ENCODE measurements at regions not wholly inside any gene's neighbourhood (a gene's known extent, or its start where the extent isn't known, plus 50 kb on each side); places are given as distances from the start of the nearest gene placed in this dataset.

GRCh38 chr7:34307540-34307939, 350.5 kb upstream of the NPSR1 start:
- no peak for TF ChIP-seq CTCF (IDR thresholded peaks at IDR 0.05; ENCODE audit: borderline replicate concordance, control extremely low read depth, extremely low read depth, insufficient read depth, missing control alignments)
- no peak for DNase-seq (ENCODE audit: low spot score)
- in situ Hi-C loops (cut with MboI; ENCODE audit: low sequenced_read_pairs, unreplicated experiment), result no loop called here

DNA sequence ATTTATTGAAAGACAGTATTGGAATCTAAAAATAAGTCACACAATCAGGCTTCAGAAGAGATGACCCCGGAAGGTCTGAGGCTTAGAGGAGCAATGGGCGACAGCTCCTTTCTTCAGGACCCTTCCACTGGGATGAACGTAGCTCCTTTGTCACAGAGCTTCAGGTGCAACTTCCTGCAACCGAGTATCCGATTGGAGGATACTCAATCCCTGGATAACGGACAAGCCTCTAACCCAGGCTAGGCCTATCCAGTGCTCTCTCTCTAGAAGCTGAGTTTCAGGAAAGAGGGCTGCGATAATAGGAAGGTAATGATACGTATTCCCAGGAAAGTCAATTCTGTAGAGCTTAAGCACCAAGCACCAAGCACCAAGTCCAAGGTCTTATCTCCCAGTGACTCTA, 349.4 kb upstream of the NPSR1 start:
- no peak for DNase-seq (ENCODE audit: low spot score)
- in situ Hi-C loops (cut with MboI; ENCODE audit: low sequenced_read_pairs, unreplicated experiment), result no loop called here
- TF ChIP-seq CTCF (IDR thresholded peaks at IDR 0.05; ENCODE audit: borderline replicate concordance, control extremely low read depth, extremely low read depth, insufficient read depth, missing control alignments), result no peak

GRCh38 chr7:34309116-34309515, 348.9 kb upstream of the NPSR1 start:
- in situ Hi-C loops (cut with MboI; ENCODE audit: low sequenced_read_pairs, unreplicated experiment), result no loop called here
- no peak for TF ChIP-seq CTCF (IDR thresholded peaks at IDR 0.05; ENCODE audit: borderline replicate concordance, control extremely low read depth, extremely low read depth, insufficient read depth, missing control alignments)
- DNase-seq (ENCODE audit: low spot score), result no peak

DNA sequence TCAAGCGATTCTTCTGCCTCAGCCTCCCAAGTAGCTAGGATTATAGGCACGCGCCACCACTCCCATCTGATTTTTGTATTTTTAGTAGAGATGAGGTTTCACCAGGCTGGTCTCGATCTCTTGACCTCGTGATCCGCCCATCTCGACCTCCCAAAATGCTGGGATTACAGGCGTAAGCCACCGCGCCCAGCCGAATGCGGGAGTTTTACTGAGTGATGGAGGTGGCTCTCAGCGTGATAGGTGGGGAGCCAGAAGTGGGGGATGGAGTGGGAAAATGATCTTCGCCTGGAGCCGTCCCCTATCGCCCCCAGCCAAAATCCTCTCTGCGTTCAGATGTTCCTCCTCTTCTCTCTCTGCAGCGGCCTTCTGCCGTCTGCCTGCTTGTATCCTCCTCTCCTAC, 348.4 kb upstream of the NPSR1 start:
- no peak for DNase-seq (ENCODE audit: low spot score)
- no peak for TF ChIP-seq CTCF (IDR thresholded peaks at IDR 0.05; ENCODE audit: borderline replicate concordance, control extremely low read depth, extremely low read depth, insufficient read depth, missing control alignments)

GRCh38 chr7:34311591-34311990, 346.4 kb upstream of the NPSR1 start:
- TF ChIP-seq CTCF (IDR thresholded peaks at IDR 0.05; ENCODE audit: borderline replicate concordance, control extremely low read depth, extremely low read depth, insufficient read depth, missing control alignments), result no peak
- in situ Hi-C loops (cut with MboI; ENCODE audit: low sequenced_read_pairs, unreplicated experiment), result no loop called here
- no peak for DNase-seq (ENCODE audit: low spot score)

More for the DNA sequence above, 348.4 kb upstream of the NPSR1 start:
- in situ Hi-C loops (cut with MboI; ENCODE audit: low sequenced_read_pairs, unreplicated experiment), result no loop called here

DNA sequence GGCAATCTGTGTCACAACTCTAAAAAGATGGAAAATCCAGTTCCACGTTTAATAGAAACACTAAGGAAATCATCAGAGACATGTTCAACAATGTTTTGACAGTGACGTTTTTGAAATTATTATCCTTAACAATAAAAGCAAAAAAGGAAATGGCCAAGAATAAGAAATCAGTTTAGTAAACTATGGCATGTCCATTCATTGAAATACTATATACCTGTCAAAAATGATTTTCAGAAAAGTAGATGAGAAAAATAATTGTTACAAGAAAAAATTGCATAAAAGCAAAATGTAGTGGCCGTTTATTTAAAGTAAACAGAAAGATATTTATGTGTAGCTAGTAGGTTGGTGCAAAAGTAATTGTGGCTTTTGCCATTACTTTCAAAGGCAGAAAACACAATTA, 345.4 kb upstream of the NPSR1 start:
- no peak for TF ChIP-seq CTCF (IDR thresholded peaks at IDR 0.05; ENCODE audit: borderline replicate concordance, control extremely low read depth, extremely low read depth, insufficient read depth, missing control alignments)
- DNase-seq (ENCODE audit: low spot score), result no peak
- in situ Hi-C loops (cut with MboI; ENCODE audit: low sequenced_read_pairs, unreplicated experiment), result no loop called here

DNA sequence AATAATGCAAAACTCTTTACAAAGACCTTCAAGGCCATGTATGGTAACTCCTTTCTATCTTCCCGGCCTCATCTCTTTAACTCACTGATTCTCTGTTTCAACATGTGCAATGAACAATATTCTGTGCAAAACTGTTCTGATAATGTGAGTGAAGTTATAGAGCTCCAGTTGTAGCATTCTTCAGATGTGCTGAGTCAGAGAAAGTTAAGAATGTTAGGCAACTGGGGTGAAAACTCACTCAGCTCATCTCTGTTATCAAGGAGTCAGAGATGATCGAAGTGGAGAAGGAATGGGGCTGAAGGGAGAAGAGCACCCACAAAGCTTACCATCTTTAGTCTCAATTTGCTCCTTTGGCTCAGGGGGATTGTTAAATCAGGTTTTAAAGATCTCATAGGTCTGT, 344.7 kb upstream of the NPSR1 start:
- in situ Hi-C loops (cut with MboI; ENCODE audit: low sequenced_read_pairs, unreplicated experiment), result no loop called here
- DNase-seq (ENCODE audit: low spot score), result no peak
- TF ChIP-seq CTCF (IDR thresholded peaks at IDR 0.05; ENCODE audit: borderline replicate concordance, control extremely low read depth, extremely low read depth, insufficient read depth, missing control alignments), result no peak
